GM18870 (cell line): ENCODE measurements at regions not wholly inside any gene's neighbourhood (a gene's known extent, or its start where the extent isn't known, plus 50 kb on each side); places are given as distances from the start of the nearest gene placed in this dataset.
"Not testable (repeated sequence)": the region's sequence is repeated elsewhere in the genome, so short reads cannot be mapped to it uniquely, and the experiment has no call there.

ENCODE experiments used
- ATAC-seq: cut with Tn5 transposase; IDR thresholded peaks from one replicate; pipeline ENCODE4 v1.9.1; 2021; ENCODE audit warnings: moderate library complexity; ENCODE audit not compliant: unreplicated experiment

- ATAC-seq, result no peak
These were observed 140.9 kb upstream of the XPO1 start for GRCh38 chr2:61679096-61679495.

- ATAC-seq, result no peak
These were observed 139.8 kb upstream of the XPO1 start for GRCh38 chr2:61677942-61678341.

DNA sequence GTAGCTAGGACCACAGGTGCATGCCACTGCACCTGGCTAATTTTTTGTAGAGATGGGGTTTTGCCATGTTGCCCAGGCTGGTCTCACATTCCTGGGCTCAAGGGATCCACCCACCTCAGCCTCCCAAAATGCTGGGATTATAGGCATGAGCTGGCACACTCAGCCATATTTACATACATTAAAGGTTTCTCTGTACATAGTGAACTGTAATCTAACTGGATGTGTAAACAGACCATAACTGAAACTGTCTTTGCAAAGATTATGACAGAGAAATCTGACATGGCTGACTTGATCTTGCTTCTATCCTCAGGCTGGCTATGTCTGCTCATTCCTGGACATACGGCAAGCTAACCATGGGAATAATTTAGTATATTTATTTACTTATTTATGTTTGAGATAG lies 139.2 kb upstream of the XPO1 start:
- ATAC-seq, result no peak

DNA sequence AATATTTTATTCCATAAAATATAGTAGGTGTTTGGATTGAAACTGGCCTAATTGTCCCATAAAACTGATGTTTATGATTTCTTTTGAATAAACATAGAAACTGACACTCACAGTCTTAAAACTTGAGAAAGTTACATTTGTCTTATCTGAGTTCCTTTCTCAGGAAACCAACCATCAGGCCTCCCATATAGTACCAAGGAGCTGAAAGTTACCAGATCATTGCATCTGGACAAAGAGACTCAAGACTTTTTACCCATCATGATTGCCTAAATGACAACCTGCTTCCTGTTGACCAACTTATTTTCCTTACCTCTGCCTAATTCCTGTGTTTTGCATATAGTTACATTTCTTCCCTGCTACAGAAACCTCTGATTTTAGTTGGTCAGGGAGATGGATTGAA lies 137.0 kb upstream of the XPO1 start:
- ATAC-seq, result no peak

- no peak for ATAC-seq
These were observed 133.6 kb upstream of the XPO1 start for GRCh38 chr2:61671561-61672315.

DNA sequence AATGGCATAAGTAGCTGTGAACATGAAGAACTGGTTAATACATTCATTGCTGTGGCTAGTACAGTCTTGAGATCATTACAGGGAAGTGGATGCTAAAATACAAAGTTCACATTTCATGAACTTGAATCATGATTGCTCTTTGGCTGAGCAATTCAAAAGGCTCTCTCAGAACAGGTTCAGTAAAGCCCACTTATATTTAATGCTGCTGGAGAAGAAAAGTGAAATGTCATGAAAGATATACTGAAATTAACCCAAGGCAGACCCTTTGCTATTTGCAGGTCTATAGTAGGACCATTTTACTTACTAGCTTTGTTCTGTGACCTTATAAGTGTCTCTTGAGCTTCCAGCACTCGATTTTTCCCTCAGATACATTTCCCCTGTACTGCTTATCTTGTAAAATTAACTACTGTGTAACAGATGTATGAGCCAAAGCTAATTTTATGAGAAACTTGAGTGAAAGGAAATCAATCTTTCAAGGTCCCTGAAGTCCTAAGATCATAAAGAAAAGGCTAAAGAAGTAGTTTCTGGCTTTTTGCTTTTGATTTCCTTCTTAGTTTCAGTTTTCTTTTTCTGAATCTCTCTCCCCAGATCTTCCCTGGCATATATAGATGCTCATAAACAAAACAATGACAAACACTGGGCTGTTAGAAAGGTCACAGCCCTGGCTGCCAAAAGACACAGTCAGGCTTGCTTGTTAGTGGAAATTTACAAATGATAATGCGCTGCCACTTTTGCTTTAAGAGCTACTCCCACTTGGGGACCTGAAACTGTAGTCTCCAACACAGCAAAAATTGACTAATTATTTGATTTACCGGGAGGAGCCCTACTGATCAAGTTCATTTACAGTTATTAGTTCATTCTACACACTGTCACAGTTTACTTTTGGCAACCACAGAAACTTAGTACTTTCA lies 132.7 kb upstream of the XPO1 start:
- peak; percentile 76 for ATAC-seq

GRCh38 chr2:61664190-61664589 lies 126.0 kb upstream of the XPO1 start:
- no peak for ATAC-seq

- ATAC-seq, result no peak
These were observed 124.8 kb upstream of the XPO1 start for GRCh38 chr2:61662990-61663389.

- ATAC-seq, result no peak
These were observed 122.6 kb upstream of the XPO1 start for GRCh38 chr2:61660511-61661388.

DNA sequence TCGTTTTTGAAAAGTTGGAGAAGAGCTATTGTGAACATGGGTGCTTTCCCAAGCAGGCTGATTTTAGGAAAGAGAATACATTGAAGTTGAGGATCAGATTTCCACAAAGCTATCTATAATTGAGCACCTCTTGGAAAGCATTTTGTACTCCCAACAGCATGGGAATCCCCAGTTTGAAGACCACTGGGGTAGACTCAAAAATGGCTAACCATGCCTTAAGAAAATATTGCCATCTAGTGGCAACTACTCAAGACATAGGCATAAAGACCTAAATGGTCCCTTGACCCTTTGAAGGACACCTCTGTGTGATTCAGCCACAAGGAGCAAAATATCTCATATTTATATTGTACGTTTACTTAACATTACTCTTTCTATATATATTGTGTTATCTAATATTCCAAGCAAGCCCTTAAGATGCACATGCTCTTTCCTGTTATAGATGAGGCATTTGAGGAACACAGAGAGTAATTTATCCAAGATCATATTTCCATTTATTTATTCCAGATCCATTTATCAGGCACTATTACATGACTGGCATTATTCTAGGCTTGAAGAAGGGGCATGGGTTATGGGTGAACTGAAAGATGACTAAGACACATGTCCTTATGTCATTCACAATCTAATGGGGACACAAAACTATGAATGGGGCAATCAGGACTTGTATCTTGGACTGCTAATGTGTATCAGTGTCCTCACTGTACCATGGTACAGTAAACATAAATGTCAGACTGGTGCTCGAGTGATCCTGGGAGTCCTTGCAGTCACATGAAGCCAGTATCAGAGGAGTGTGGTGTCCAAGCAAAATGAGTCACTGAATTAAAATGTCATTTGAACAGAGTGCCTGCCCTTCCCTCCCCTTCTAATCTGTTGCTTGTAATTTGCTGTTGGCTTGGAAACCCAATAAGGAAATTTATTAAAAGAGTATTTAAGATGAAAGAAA lies 121.0 kb upstream of the XPO1 start:
- ATAC-seq, result no peak

DNA sequence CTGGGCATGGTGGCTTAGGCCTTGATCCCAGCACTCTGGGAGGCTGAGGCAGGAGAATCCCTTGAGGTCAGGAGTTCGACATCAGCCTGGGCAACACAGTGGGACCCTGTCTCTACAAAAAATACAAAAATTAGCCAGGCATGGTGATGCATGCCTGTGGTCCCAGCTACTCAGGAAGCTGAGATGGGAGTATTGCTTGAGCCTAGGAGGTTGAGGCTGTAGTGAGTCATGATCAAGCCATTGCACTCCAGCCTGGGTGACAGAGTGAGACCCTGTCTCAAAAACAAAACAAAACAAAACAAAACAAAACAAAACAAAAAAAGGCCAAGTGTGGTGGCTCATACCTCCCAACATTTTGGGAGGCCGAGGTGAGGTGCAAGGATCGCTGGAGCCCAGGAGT lies 111.8 kb upstream of the XPO1 start:
- not testable (repeated sequence) for ATAC-seq

GRCh38 chr2:61649021-61649420 lies 110.9 kb upstream of the XPO1 start:
- ATAC-seq, result no peak

DNA sequence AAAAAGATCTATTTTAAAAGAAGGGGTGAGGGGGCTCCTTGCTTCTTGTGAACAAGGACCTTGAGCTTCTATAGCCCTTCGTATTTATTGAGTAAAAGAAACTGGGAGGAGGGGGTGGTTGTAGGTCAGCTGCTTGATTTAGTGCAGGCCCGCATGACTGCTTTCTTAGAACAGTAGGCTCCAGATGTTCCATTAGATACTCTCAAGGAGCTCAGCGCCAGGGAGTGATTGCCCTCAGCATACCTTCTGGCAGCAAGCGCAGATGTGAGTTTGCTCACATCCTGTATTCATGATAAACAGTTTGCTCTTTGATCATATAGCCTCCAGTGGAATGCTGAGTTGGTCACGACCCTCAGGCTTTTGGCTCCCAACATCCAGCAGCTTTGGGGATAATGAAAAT lies 108.9 kb upstream of the XPO1 start:
- no peak for ATAC-seq

- no peak for ATAC-seq
These were observed 107.8 kb upstream of the XPO1 start for GRCh38 chr2:61645911-61646310.

GRCh38 chr2:61643153-61643552 lies 105.0 kb upstream of the XPO1 start:
- not testable (repeated sequence) for ATAC-seq

DNA sequence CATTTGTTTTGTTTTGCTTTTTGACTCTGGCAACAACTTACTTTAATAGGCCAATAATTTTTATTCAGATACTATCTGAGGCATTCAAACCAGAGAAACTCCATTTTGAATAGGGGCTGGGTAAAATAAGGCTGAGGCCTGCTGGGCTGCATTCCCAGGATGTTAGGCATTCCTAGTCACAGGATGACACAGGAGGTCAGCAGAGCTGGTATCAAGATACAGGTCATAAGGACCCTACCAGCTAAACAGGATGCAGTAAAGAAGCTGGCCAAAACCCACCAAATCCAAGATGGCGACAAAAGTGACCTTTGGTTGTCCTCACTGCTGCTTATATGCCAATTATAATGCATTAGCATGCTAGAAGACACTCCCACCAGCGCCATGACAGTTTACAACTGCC lies 102.2 kb upstream of the XPO1 start:
- ATAC-seq, result no peak

- ATAC-seq, result no peak
These were observed 101.6 kb upstream of the XPO1 start for GRCh38 chr2:61639721-61640120.

DNA sequence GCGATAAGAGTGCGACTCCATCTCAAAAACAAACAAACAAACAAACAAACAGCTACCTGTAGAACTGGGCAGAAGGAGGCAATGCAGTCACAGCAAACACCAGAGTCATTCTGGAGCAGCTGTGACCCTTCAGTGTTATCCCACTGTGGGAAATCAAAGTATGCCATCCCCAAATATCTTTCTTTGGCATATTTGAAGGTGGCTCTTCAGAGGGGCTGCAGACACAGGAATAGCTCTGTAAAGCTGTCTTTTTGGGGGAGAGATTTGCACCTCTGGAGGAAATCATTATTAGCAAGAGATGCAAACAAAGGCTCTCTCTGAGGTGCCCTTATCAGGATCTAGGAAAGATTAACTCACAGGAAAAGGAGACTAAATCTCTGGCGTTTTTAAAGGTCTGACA lies 98.5 kb upstream of the XPO1 start:
- ATAC-seq, result no peak

- no peak for ATAC-seq
These were observed 96.4 kb upstream of the XPO1 start for GRCh38 chr2:61634512-61634911.

DNA sequence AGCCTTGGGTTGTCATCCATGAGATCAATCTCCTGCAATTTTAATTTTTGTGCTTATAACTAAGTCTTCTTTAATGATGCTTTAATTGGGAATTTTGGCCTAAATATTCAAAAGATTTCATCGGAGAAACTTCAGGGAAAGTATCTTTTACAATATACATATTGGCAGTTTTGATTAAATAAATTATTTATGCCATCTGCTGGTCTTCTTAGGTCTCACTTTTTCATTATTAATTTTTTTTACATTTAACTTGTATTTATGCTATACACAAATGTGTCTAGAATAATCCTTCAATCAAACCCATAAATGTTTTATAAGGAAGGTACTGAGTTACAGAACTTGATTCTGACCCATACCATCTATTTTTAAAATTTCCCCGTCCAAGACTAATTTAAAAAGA lies 95.1 kb upstream of the XPO1 start:
- ATAC-seq, result no peak
